Astrocyte (in vitro differentiated cells and primary cell): ENCODE measurements at regions not wholly inside any gene's neighbourhood (a gene's known extent, or its start where the extent isn't known, plus 50 kb on each side); places are given as distances from the start of the nearest gene placed in this dataset.
A peak's percentile ranks its signal among the peaks of the same experiment; 100 is the strongest.

Experiments
- DNase-seq: peaks from one replicate; pipeline ENCODE4 v3.0.0-alpha.2; 2010; ENCODE audit warnings: low read depth
- FAIRE-seq: peaks from 2 replicates; lab custom pipeline; 2011; peaks lifted over from hg19 to GRCh38; lab: Jason Lieb, UNC
- H2AFZ ChIP-seq: 2 replicates; pipeline ENCODE4 v1.6.0; 2012; ENCODE audit warnings: low read depth, low read length, inconsistent platforms
- H3K27ac ChIP-seq: 2 replicates; pipeline ENCODE4 v1.5.1; 2011; ENCODE audit warnings: low read depth, low read length, inconsistent platforms
- H3K27me3 ChIP-seq: 2 replicates; pipeline ENCODE4 v1.6.0; 2011; ENCODE audit warnings: low read length, inconsistent platforms; ENCODE audit not compliant: insufficient read depth
- H3K36me3 ChIP-seq: 2 replicates; pipeline ENCODE4 v1.5.1; 2011; ENCODE audit warnings: low read length, inconsistent platforms; ENCODE audit not compliant: insufficient read depth
- H3K4me1 ChIP-seq: 2 replicates; pipeline ENCODE4 v1.5.1; 2011; ENCODE audit warnings: low read length, inconsistent platforms; ENCODE audit not compliant: insufficient read depth
- H3K4me2 ChIP-seq: 2 replicates; pipeline ENCODE4 v1.6.0; 2012; ENCODE audit warnings: low read length, inconsistent platforms
- H3K4me3 ChIP-seq: 2 replicates; pipeline ENCODE4 v1.5.1; 2011; ENCODE audit warnings: low read depth, mild to moderate bottlenecking, low read length, inconsistent platforms; ENCODE audit not compliant: insufficient read depth
- H3K79me2 ChIP-seq: 2 replicates; pipeline ENCODE4 v1.6.0; 2012; ENCODE audit warnings: mild to moderate bottlenecking, low read length, inconsistent platforms; ENCODE audit not compliant: insufficient read depth
- H3K9ac ChIP-seq: 2 replicates; pipeline ENCODE4 v1.6.0; 2012; ENCODE audit warnings: mild to moderate bottlenecking, low read length, inconsistent platforms
- H3K9me3 ChIP-seq: 2 replicates; pipeline ENCODE4 v1.5.1; 2012; ENCODE audit warnings: low read depth, mild to moderate bottlenecking, low read length, inconsistent platforms; ENCODE audit not compliant: insufficient read depth
- H4K20me1 ChIP-seq: 2 replicates; pipeline ENCODE4 v1.6.0; 2012; ENCODE audit warnings: low read length, inconsistent platforms; ENCODE audit not compliant: insufficient read depth
- H3K27ac Mint-ChIP-seq: one replicate; pipeline ENCODE4 v1.8.0; 2021; ENCODE audit warnings: mild to moderate bottlenecking, mixed read lengths; ENCODE audit not compliant: unreplicated experiment
- H3K27me3 Mint-ChIP-seq: one replicate; pipeline ENCODE4 v1.8.0; 2021; ENCODE audit warnings: low read depth, mixed read lengths; ENCODE audit not compliant: unreplicated experiment
- H3K36me3 Mint-ChIP-seq: one replicate; pipeline ENCODE4 v1.8.0; 2021; ENCODE audit warnings: low read depth, mixed read lengths; ENCODE audit not compliant: unreplicated experiment
- H3K4me1 Mint-ChIP-seq: one replicate; pipeline ENCODE4 v1.8.0; 2021; ENCODE audit warnings: low read depth, mixed read lengths; ENCODE audit not compliant: unreplicated experiment
- H3K4me3 Mint-ChIP-seq: one replicate; pipeline ENCODE4 v1.8.0; 2021; ENCODE audit warnings: mild to moderate bottlenecking, moderate library complexity, mixed read lengths; ENCODE audit not compliant: unreplicated experiment
- H3K9me3 Mint-ChIP-seq: one replicate; pipeline ENCODE4 v1.8.0; 2021; ENCODE audit warnings: mild to moderate bottlenecking, mixed read lengths; ENCODE audit not compliant: unreplicated experiment
- EZH2 ChIP-seq: IDR thresholded peaks from 2 replicates; pipeline ENCODE4 v1.6.1; 2012; ENCODE audit warnings: mild to moderate bottlenecking, low read length, inconsistent platforms; ENCODE audit not compliant: insufficient read depth
- TF ChIP-seq, protein P1 (sequence below): IDR thresholded peaks from 2 replicates; pipeline ENCODE4 v1.5.1; 2011; ENCODE audit warnings: low read depth, mild to moderate bottlenecking, inconsistent platforms, low read length, moderate library complexity; ENCODE audit not compliant: insufficient read depth

DNA sequence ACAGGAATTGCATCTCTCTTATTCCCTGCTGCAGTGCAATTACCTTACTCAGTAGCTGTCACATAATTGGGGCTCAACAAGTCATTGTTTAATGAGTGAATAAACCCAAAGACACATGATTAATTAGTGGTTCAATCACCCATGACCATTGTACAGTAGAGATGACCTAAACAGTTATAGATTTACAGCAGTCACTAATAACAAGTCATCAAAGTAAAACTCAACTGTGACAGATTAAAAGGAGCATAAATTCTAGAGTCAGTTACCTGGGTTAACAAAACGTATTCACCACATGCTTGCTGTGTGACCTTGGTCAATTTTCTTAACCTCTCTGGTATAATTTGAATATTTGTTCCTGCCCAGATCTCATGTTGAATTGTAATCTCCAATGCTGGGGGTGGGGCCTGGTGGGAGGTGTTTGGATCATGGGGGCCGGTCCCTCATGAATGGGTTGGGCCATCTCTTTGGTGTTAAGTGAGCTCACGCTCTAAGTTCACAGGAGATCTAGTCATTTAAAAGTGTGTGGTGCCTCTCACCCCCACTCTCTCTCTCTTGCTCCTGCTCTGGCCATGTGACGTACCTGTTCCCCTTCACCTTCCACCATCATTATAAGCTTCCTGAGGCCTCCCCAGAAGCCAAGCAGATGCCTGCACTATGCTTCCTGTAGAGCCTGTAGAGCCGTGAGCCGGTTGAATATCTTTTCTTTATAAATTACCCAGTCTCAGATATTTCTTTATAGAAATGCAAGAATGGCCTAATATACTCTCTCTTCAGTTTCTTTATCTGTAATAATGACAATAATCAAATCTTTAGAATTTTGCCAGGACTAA is 141.9 kb upstream of the PLEKHG7 start:
- Mint-ChIP-seq H3K27ac (peak overlapping the region; percentile 29), H3K4me1 (peaks cover 2% of the 10 kb centered on the region), H3K9me3 (peaks cover 2% of the 10 kb centered on the region), H3K4me3 (no peak overlapping the region), H3K27me3 (no peaks in the 10 kb centered on the region), H3K36me3 (no peaks in the 10 kb centered on the region)
- peaks cover 7% of the 10 kb centered on the region for H3K4me1 ChIP-seq
- no peak overlapping the region for H3K9ac ChIP-seq
- DNase-seq = no peak
- H3K4me2 ChIP-seq = peak overlapping the region; percentile 38
- FAIRE-seq = no peak
- H3K27me3 ChIP-seq = no peaks in the 10 kb centered on the region
- no peak overlapping the region for H3K27ac ChIP-seq
- H2AFZ ChIP-seq = no peak overlapping the region
- H4K20me1 ChIP-seq = no peaks in the 10 kb centered on the region
- no peaks in the 10 kb centered on the region for H3K9me3 ChIP-seq
- H3K79me2 ChIP-seq = no peaks in the 10 kb centered on the region
- H3K36me3 ChIP-seq = no peaks in the 10 kb centered on the region
- TF ChIP-seq, protein P1, sequence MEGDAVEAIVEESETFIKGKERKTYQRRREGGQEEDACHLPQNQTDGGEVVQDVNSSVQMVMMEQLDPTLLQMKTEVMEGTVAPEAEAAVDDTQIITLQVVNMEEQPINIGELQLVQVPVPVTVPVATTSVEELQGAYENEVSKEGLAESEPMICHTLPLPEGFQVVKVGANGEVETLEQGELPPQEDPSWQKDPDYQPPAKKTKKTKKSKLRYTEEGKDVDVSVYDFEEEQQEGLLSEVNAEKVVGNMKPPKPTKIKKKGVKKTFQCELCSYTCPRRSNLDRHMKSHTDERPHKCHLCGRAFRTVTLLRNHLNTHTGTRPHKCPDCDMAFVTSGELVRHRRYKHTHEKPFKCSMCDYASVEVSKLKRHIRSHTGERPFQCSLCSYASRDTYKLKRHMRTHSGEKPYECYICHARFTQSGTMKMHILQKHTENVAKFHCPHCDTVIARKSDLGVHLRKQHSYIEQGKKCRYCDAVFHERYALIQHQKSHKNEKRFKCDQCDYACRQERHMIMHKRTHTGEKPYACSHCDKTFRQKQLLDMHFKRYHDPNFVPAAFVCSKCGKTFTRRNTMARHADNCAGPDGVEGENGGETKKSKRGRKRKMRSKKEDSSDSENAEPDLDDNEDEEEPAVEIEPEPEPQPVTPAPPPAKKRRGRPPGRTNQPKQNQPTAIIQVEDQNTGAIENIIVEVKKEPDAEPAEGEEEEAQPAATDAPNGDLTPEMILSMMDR = no peak
- no peak for TF ChIP-seq EZH2
- H3K4me3 ChIP-seq = no peak overlapping the region

DNA sequence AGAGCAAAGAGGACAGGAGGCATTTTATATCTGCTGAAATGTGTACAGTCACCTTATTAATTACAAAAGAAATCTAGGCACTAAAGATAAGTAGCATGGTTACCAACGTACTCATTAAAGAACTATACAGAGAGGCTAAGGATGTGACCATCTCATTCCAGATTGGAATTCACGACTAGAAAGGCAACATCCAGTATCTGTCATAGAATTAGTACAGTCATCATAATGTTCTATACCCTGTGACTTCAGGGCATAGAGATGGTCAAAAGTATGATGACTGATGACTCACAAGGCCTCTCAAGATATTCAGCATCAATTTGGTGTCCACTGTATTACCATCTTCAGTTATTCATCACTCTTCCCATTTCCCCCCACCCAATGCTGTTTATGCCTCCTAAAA is 144.0 kb upstream of the PLEKHG7 start:
- Histone ChIP-seq H3K4me2 (no peak overlapping the region), H3K4me3 (no peak overlapping the region), H2AFZ (no peak overlapping the region), H4K20me1 (no peaks in the 10 kb centered on the region), H3K9ac (no peak overlapping the region), H3K27me3 (no peaks in the 10 kb centered on the region), H3K4me1 (peaks cover 7% of the 10 kb centered on the region), H3K36me3 (no peaks in the 10 kb centered on the region), H3K79me2 (no peaks in the 10 kb centered on the region), H3K27ac (no peak overlapping the region), H3K9me3 (no peaks in the 10 kb centered on the region)
- Mint-ChIP-seq H3K27ac (no peak overlapping the region), H3K27me3 (no peaks in the 10 kb centered on the region), H3K4me1 (peaks cover 2% of the 10 kb centered on the region), H3K4me3 (no peak overlapping the region), H3K36me3 (no peaks in the 10 kb centered on the region), H3K9me3 (peaks cover 2% of the 10 kb centered on the region)
- DNase-seq (peak; percentile 32), FAIRE-seq (peak; percentile 47)
- TF ChIP-seq EZH2 = no peak
- TF ChIP-seq, protein P1 = no peak

DNA sequence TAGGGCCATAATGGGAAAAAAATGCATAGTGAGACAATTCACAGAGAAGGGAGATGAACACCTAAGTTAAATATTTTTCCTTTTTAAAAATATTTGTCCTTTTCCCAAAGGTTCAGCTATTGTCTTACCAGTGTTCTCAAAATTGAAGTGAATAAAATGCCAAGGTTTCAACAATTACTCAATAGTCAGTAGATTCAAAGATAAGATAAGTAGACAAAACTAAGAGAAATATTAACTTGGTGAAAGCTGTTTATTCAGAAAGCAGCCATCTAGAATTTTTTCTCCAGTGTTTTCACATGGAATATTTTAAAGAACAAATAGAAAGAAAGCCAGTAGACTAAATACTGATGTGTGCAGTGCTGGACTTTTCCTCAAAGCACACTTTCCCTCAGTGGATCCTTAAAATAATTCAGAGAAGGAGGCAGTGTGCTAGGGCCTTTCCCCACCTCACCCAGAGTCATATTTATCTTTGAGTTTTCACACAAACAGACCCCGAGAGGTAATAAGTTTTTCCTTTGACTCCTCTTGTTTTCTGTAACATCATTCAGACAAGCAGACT is 144.5 kb upstream of the PLEKHG7 start:
- FAIRE-seq = no peak
- Mint-ChIP-seq H3K9me3 (peaks cover 2% of the 10 kb centered on the region), H3K27ac (no peak overlapping the region), H3K4me1 (peaks cover 2% of the 10 kb centered on the region), H3K4me3 (no peak overlapping the region), H3K36me3 (no peaks in the 10 kb centered on the region), H3K27me3 (no peaks in the 10 kb centered on the region)
- Histone ChIP-seq H3K9me3 (no peaks in the 10 kb centered on the region), H2AFZ (no peak overlapping the region), H3K27me3 (no peaks in the 10 kb centered on the region), H3K36me3 (no peaks in the 10 kb centered on the region), H3K9ac (no peak overlapping the region), H3K79me2 (no peaks in the 10 kb centered on the region), H4K20me1 (no peaks in the 10 kb centered on the region), H3K4me1 (peaks cover 7% of the 10 kb centered on the region), H3K27ac (no peak overlapping the region), H3K4me2 (no peak overlapping the region), H3K4me3 (no peak overlapping the region)
- TF ChIP-seq, protein P1 = no peak
- no peak for TF ChIP-seq EZH2
- DNase-seq = no peak
